ENCODE measurements at regions not wholly inside any gene's neighbourhood (a gene's known extent, or its start where the extent isn't known, plus 50 kb on each side); places are given as distances from the start of the nearest gene placed in this dataset.

DNA sequence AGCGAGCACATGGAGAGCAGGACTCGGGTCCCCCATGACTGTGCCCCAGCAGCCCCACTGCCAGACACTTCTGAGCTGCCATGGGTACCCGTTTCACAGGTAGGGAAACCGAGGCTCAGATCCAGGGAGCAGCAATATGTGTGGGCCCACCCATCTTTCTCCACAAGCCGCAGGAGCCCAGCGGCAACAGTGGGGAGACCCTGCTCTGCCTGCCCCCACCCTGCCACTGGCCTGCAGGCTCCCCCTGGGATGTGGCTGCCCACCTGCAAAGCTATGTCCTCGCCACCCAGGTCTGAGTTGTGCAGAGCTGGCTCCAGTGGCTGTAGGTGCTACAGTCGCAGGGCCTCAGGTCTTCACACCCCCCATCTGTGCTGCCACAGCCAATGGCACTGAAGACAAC lies 50.6 kb upstream of the C1QTNF9B start:
- Histone ChIP-seq H3K9me2 (ENCODE audit: insufficient read depth, low read length) (no peaks in the 10 kb centered on the region), H3K79me2 (replicated peaks; ENCODE audit: insufficient read depth, low read length) (no peaks in the 10 kb centered on the region), H3K27ac (ENCODE audit: low read length) (no peak overlapping the region), H2AFZ (ENCODE audit: low read depth, low read length) (no peak overlapping the region), H3K4me3 (ENCODE audit: low read length) (no peak overlapping the region), H3K9ac (ENCODE audit: low read length) (no peak overlapping the region), H3K36me3 (ENCODE audit: insufficient read depth, low read length) (no peaks in the 10 kb centered on the region), H3K9me3 (ENCODE audit: low read length) (no peaks in the 10 kb centered on the region), H3K4me2 (ENCODE audit: low read length) (no peak overlapping the region), H3F3A (ENCODE audit: insufficient read depth, low read length, poor library complexity, severe bottlenecking) (no peaks in the 10 kb centered on the region), H4K20me1 (ENCODE audit: insufficient read depth) (no peaks in the 10 kb centered on the region), H3K27me3 (ENCODE audit: insufficient read depth, low read depth, low read length) (no peaks in the 10 kb centered on the region)
- TF ChIP-seq RAD21 (conservative IDR thresholded peaks at IDR 0.05) (no peak), EP300 (conservative IDR thresholded peaks at IDR 0.05; ENCODE audit: poor library complexity, severe bottlenecking) (no peak), MXI1 (conservative IDR thresholded peaks at IDR 0.05; ENCODE audit: poor library complexity, severe bottlenecking) (no peak), SMC3 (conservative IDR thresholded peaks at IDR 0.05; ENCODE audit: poor library complexity) (no peak), TAF1 (IDR thresholded peaks at IDR 0.05; ENCODE audit: low read depth) (no peak), EZH2 (IDR thresholded peaks at IDR 0.05; ENCODE audit: borderline replicate concordance, insufficient read depth, low read length, poor library complexity, severe bottlenecking) (no peak), POLR2AphosphoS5 (IDR thresholded peaks at IDR 0.05) (no peak)
- TF ChIP-seq, protein P1, sequence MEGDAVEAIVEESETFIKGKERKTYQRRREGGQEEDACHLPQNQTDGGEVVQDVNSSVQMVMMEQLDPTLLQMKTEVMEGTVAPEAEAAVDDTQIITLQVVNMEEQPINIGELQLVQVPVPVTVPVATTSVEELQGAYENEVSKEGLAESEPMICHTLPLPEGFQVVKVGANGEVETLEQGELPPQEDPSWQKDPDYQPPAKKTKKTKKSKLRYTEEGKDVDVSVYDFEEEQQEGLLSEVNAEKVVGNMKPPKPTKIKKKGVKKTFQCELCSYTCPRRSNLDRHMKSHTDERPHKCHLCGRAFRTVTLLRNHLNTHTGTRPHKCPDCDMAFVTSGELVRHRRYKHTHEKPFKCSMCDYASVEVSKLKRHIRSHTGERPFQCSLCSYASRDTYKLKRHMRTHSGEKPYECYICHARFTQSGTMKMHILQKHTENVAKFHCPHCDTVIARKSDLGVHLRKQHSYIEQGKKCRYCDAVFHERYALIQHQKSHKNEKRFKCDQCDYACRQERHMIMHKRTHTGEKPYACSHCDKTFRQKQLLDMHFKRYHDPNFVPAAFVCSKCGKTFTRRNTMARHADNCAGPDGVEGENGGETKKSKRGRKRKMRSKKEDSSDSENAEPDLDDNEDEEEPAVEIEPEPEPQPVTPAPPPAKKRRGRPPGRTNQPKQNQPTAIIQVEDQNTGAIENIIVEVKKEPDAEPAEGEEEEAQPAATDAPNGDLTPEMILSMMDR (IDR thresholded peaks at IDR 0.05; ENCODE audit: poor library complexity, severe bottlenecking) = no peak
- TF ChIP-seq, protein P2, sequence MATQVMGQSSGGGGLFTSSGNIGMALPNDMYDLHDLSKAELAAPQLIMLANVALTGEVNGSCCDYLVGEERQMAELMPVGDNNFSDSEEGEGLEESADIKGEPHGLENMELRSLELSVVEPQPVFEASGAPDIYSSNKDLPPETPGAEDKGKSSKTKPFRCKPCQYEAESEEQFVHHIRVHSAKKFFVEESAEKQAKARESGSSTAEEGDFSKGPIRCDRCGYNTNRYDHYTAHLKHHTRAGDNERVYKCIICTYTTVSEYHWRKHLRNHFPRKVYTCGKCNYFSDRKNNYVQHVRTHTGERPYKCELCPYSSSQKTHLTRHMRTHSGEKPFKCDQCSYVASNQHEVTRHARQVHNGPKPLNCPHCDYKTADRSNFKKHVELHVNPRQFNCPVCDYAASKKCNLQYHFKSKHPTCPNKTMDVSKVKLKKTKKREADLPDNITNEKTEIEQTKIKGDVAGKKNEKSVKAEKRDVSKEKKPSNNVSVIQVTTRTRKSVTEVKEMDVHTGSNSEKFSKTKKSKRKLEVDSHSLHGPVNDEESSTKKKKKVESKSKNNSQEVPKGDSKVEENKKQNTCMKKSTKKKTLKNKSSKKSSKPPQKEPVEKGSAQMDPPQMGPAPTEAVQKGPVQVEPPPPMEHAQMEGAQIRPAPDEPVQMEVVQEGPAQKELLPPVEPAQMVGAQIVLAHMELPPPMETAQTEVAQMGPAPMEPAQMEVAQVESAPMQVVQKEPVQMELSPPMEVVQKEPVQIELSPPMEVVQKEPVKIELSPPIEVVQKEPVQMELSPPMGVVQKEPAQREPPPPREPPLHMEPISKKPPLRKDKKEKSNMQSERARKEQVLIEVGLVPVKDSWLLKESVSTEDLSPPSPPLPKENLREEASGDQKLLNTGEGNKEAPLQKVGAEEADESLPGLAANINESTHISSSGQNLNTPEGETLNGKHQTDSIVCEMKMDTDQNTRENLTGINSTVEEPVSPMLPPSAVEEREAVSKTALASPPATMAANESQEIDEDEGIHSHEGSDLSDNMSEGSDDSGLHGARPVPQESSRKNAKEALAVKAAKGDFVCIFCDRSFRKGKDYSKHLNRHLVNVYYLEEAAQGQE (IDR thresholded peaks at IDR 0.05; ENCODE audit: borderline replicate concordance) = no peak

DNA sequence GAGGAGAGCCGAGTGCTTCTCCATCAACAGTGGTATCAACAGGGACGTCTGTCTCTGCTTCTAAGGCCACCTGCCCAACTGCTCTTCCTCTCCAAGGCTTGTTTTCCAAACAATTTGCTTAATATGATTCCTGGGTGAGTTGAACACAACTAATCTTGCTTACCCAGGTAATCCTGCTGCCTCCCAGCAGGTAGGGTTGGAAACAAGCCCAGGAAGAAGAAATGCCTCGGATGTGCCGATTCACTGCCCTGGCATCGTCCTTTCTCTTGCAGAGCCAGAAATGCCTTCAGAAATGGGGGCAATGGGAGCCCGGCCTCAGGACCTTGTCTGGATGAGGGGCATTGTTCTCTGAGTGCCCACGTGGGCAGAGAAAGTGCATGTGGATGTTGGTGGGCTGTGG lies 51.9 kb upstream of the C1QTNF9B start:
- Histone ChIP-seq H3K9me2 (ENCODE audit: insufficient read depth, low read length) (no peaks in the 10 kb centered on the region), H3K9ac (ENCODE audit: low read length) (no peak overlapping the region), H3K27ac (ENCODE audit: low read length) (no peak overlapping the region), H3K36me3 (ENCODE audit: insufficient read depth, low read length) (no peaks in the 10 kb centered on the region), H3K4me3 (ENCODE audit: low read length) (no peak overlapping the region), H3K27me3 (ENCODE audit: insufficient read depth, low read depth, low read length) (no peaks in the 10 kb centered on the region), H3F3A (ENCODE audit: insufficient read depth, low read length, poor library complexity, severe bottlenecking) (no peaks in the 10 kb centered on the region), H2AFZ (ENCODE audit: low read depth, low read length) (no peak overlapping the region), H3K9me3 (ENCODE audit: low read length) (no peaks in the 10 kb centered on the region), H3K79me2 (replicated peaks; ENCODE audit: insufficient read depth, low read length) (no peaks in the 10 kb centered on the region), H3K4me2 (ENCODE audit: low read length) (no peak overlapping the region), H4K20me1 (ENCODE audit: insufficient read depth) (no peaks in the 10 kb centered on the region)
- TF ChIP-seq EZH2 (IDR thresholded peaks at IDR 0.05; ENCODE audit: borderline replicate concordance, insufficient read depth, low read length, poor library complexity, severe bottlenecking) (no peak), EP300 (conservative IDR thresholded peaks at IDR 0.05; ENCODE audit: poor library complexity, severe bottlenecking) (no peak), SMC3 (conservative IDR thresholded peaks at IDR 0.05; ENCODE audit: poor library complexity) (no peak), TAF1 (IDR thresholded peaks at IDR 0.05; ENCODE audit: low read depth) (no peak), MXI1 (conservative IDR thresholded peaks at IDR 0.05; ENCODE audit: poor library complexity, severe bottlenecking) (no peak), RAD21 (conservative IDR thresholded peaks at IDR 0.05) (no peak), POLR2AphosphoS5 (IDR thresholded peaks at IDR 0.05) (no peak)
- TF ChIP-seq, protein P2 (IDR thresholded peaks at IDR 0.05; ENCODE audit: borderline replicate concordance) = no peak
- TF ChIP-seq, protein P1 (IDR thresholded peaks at IDR 0.05; ENCODE audit: poor library complexity, severe bottlenecking) = no peak

All from neural cell (in vitro differentiated cells).